ENCODE measurements at regions not wholly inside any gene's neighbourhood (a gene's known extent, or its start where the extent isn't known, plus 50 kb on each side); places are given as distances from the start of the nearest gene placed in this dataset.
"Not testable (repeated sequence)": the region's sequence is repeated elsewhere in the genome, so short reads cannot be mapped to it uniquely, and the experiment has no call there.

GRCh38 chr7:120064565-120064964 lies 208.4 kb upstream of the KCND2 start:
- no peak overlapping the region for H3K4me3 Mint-ChIP-seq
- POLR2A ChIA-PET = no interaction called here
- Histone ChIP-seq H3K36me3 (ENCODE audit: insufficient read depth, low read length) (no peaks in the 10 kb centered on the region), H3K4me1 (ENCODE audit: insufficient read depth, low read length) (no peaks in the 10 kb centered on the region), H3K27me3 (ENCODE audit: insufficient read depth, low read length, poor library complexity, severe bottlenecking) (no peaks in the 10 kb centered on the region), H3K27ac (ENCODE audit: low read depth, low read length) (no peak overlapping the region), H3K4me3 (ENCODE audit: low read length) (no peak overlapping the region), H3K9me3 (ENCODE audit: low read length) (no peaks in the 10 kb centered on the region)
- no peaks in the 10 kb centered on the region for H3K4me1 Mint-ChIP-seq
- H3K27me3 Mint-ChIP-seq = no peaks in the 10 kb centered on the region
- H3K9me3 Mint-ChIP-seq = peaks cover 3 to 27% (median 16%) of the 10 kb centered on the region in 5 donors
- DNase-seq = no peak
- H3K27ac Mint-ChIP-seq = no peak overlapping the region
- CTCF ChIA-PET = no interaction called here
- no peaks in the 10 kb centered on the region for H3K36me3 Mint-ChIP-seq

- DNase-seq; H3K4me1 ChIP-seq (ENCODE audit: insufficient read depth, low read length); H3K27me3 Mint-ChIP-seq; H3K4me3 Mint-ChIP-seq; H3K27me3 ChIP-seq (ENCODE audit: insufficient read depth, low read length, poor library complexity, severe bottlenecking); H3K9me3 ChIP-seq (ENCODE audit: low read length); H3K27ac ChIP-seq (ENCODE audit: low read depth, low read length); POLR2A ChIA-PET; H3K36me3 Mint-ChIP-seq; H3K4me3 ChIP-seq (ENCODE audit: low read length); H3K27ac Mint-ChIP-seq; H3K4me1 Mint-ChIP-seq; CTCF ChIA-PET; H3K36me3 ChIP-seq (ENCODE audit: insufficient read depth, low read length): not testable (repeated sequence)
- H3K9me3 Mint-ChIP-seq = peaks cover 4 to 30% (median 19%) of the 10 kb centered on the region in 5 donors
Measured at GRCh38 chr7:120066898-120067297, 206.1 kb upstream of the KCND2 start.

GRCh38 chr7:120070201-120070600 lies 202.8 kb upstream of the KCND2 start:
- H3K27ac ChIP-seq (ENCODE audit: low read depth, low read length) = no peak overlapping the region
- no peaks in the 10 kb centered on the region for H3K4me1 ChIP-seq (ENCODE audit: insufficient read depth, low read length)
- H3K4me3 ChIP-seq (ENCODE audit: low read length) = no peak overlapping the region
- no peaks in the 10 kb centered on the region for H3K4me1 Mint-ChIP-seq
- H3K36me3 Mint-ChIP-seq = no peaks in the 10 kb centered on the region
- H3K4me3 Mint-ChIP-seq = no peak overlapping the region
- no peaks in the 10 kb centered on the region for H3K36me3 ChIP-seq (ENCODE audit: insufficient read depth, low read length)
- POLR2A ChIA-PET = no interaction called here
- no peaks in the 10 kb centered on the region for H3K27me3 Mint-ChIP-seq
- CTCF ChIA-PET = no interaction called here
- H3K9me3 ChIP-seq (ENCODE audit: low read length) = no peaks in the 10 kb centered on the region
- H3K9me3 Mint-ChIP-seq = peaks cover 7 to 38% (median 16%) of the 10 kb centered on the region in 5 donors
- H3K27ac Mint-ChIP-seq = no peak overlapping the region
- DNase-seq = no peak
- no peaks in the 10 kb centered on the region for H3K27me3 ChIP-seq (ENCODE audit: insufficient read depth, low read length, poor library complexity, severe bottlenecking)

- Histone ChIP-seq H3K27ac (ENCODE audit: low read depth, low read length) (no peak overlapping the region), H3K4me1 (ENCODE audit: insufficient read depth, low read length) (no peaks in the 10 kb centered on the region), H3K9me3 (ENCODE audit: low read length) (no peaks in the 10 kb centered on the region), H3K27me3 (ENCODE audit: insufficient read depth, low read length, poor library complexity, severe bottlenecking) (no peaks in the 10 kb centered on the region), H3K4me3 (ENCODE audit: low read length) (no peak overlapping the region), H3K36me3 (ENCODE audit: insufficient read depth, low read length) (no peaks in the 10 kb centered on the region)
- ChIA-PET CTCF (no interaction called here), POLR2A (no interaction called here)
- DNase-seq = no peak
- H3K4me1 Mint-ChIP-seq = no peaks in the 10 kb centered on the region
- peaks cover 1 to 21% (median 7%) of the 10 kb centered on the region in 5 donors for H3K9me3 Mint-ChIP-seq
- no peak overlapping the region for H3K4me3 Mint-ChIP-seq
- H3K27ac Mint-ChIP-seq = no peak overlapping the region
- H3K36me3 Mint-ChIP-seq = no peaks in the 10 kb centered on the region
- H3K27me3 Mint-ChIP-seq = no peaks in the 10 kb centered on the region
Measured at GRCh38 chr7:120077777-120078176, 195.2 kb upstream of the KCND2 start.

GRCh38 chr7:120079022-120079421 lies 194.0 kb upstream of the KCND2 start:
- DNase-seq = no peak
- no peak overlapping the region for H3K4me3 ChIP-seq (ENCODE audit: low read length)
- no peak overlapping the region for H3K27ac ChIP-seq (ENCODE audit: low read depth, low read length)
- H3K27me3 ChIP-seq (ENCODE audit: insufficient read depth, low read length, poor library complexity, severe bottlenecking) = no peaks in the 10 kb centered on the region
- ChIA-PET POLR2A (no interaction called here), CTCF (no interaction called here)
- no peaks in the 10 kb centered on the region for H3K9me3 ChIP-seq (ENCODE audit: low read length)
- Mint-ChIP-seq H3K27me3 (no peaks in the 10 kb centered on the region), H3K9me3 (peaks cover 1 to 19% (median 7%) of the 10 kb centered on the region in 5 donors), H3K4me1 (no peaks in the 10 kb centered on the region), H3K36me3 (no peaks in the 10 kb centered on the region), H3K4me3 (no peak overlapping the region), H3K27ac (no peak overlapping the region)
- no peaks in the 10 kb centered on the region for H3K36me3 ChIP-seq (ENCODE audit: insufficient read depth, low read length)
- H3K4me1 ChIP-seq (ENCODE audit: insufficient read depth, low read length) = no peaks in the 10 kb centered on the region

GRCh38 chr7:120079704-120080103 lies 193.3 kb upstream of the KCND2 start:
- Histone ChIP-seq H3K9me3 (ENCODE audit: low read length) (no peaks in the 10 kb centered on the region), H3K4me3 (ENCODE audit: low read length) (no peak overlapping the region), H3K27me3 (ENCODE audit: insufficient read depth, low read length, poor library complexity, severe bottlenecking) (no peaks in the 10 kb centered on the region), H3K36me3 (ENCODE audit: insufficient read depth, low read length) (no peaks in the 10 kb centered on the region), H3K4me1 (ENCODE audit: insufficient read depth, low read length) (no peaks in the 10 kb centered on the region), H3K27ac (ENCODE audit: low read depth, low read length) (no peak overlapping the region)
- DNase-seq = no peak
- no peaks in the 10 kb centered on the region for H3K36me3 Mint-ChIP-seq
- ChIA-PET POLR2A (no interaction called here), CTCF (no interaction called here)
- H3K4me3 Mint-ChIP-seq = no peak overlapping the region
- no peaks in the 10 kb centered on the region for H3K4me1 Mint-ChIP-seq
- H3K9me3 Mint-ChIP-seq = peaks cover 1 to 18% (median 7%) of the 10 kb centered on the region in 5 donors
- no peaks in the 10 kb centered on the region for H3K27me3 Mint-ChIP-seq
- no peak overlapping the region for H3K27ac Mint-ChIP-seq

GRCh38 chr7:120086468-120086867 lies 186.5 kb upstream of the KCND2 start:
- H3K27me3 Mint-ChIP-seq, POLR2A ChIA-PET: not testable (repeated sequence)

GRCh38 chr7:120089968-120090367 lies 183.0 kb upstream of the KCND2 start:
- H3K9me3 Mint-ChIP-seq = peaks cover 4 to 17% (median 10%) of the 10 kb centered on the region in 5 donors
- no peaks in the 10 kb centered on the region for H3K36me3 ChIP-seq (ENCODE audit: insufficient read depth, low read length)
- no peak overlapping the region for H3K4me3 Mint-ChIP-seq
- no peaks in the 10 kb centered on the region for H3K27me3 ChIP-seq (ENCODE audit: insufficient read depth, low read length, poor library complexity, severe bottlenecking)
- H3K27ac Mint-ChIP-seq = no peak overlapping the region
- no peaks in the 10 kb centered on the region for H3K4me1 Mint-ChIP-seq
- DNase-seq = no peak
- no peaks in the 10 kb centered on the region for H3K36me3 Mint-ChIP-seq
- no peaks in the 10 kb centered on the region for H3K9me3 ChIP-seq (ENCODE audit: low read length)
- H3K4me1 ChIP-seq (ENCODE audit: insufficient read depth, low read length) = no peaks in the 10 kb centered on the region
- ChIA-PET CTCF (no interaction called here), POLR2A (no interaction called here)
- H3K27ac ChIP-seq (ENCODE audit: low read depth, low read length) = no peak overlapping the region
- H3K4me3 ChIP-seq (ENCODE audit: low read length) = no peak overlapping the region
- H3K27me3 Mint-ChIP-seq = no peaks in the 10 kb centered on the region

More at GRCh38 chr7:120086468-120086867, 186.5 kb upstream of the KCND2 start:
- H3K27me3 ChIP-seq (ENCODE audit: insufficient read depth, low read length, poor library complexity, severe bottlenecking); H3K9me3 ChIP-seq (ENCODE audit: low read length); H3K36me3 ChIP-seq (ENCODE audit: insufficient read depth, low read length); H3K27ac Mint-ChIP-seq; H3K4me1 ChIP-seq (ENCODE audit: insufficient read depth, low read length); H3K4me3 ChIP-seq (ENCODE audit: low read length); H3K4me3 Mint-ChIP-seq; H3K27ac ChIP-seq (ENCODE audit: low read depth, low read length); H3K36me3 Mint-ChIP-seq; DNase-seq; H3K4me1 Mint-ChIP-seq; CTCF ChIA-PET: not testable (repeated sequence)
- H3K9me3 Mint-ChIP-seq = peaks cover 6 to 15% (median 9%) of the 10 kb centered on the region in 5 donors

GRCh38 chr7:120091807-120092206 lies 181.2 kb upstream of the KCND2 start:
- H3K9me3 ChIP-seq (ENCODE audit: low read length) = no peaks in the 10 kb centered on the region
- H3K4me3 ChIP-seq (ENCODE audit: low read length) = no peak overlapping the region
- H3K4me1 Mint-ChIP-seq = no peaks in the 10 kb centered on the region
- no peaks in the 10 kb centered on the region for H3K27me3 Mint-ChIP-seq
- ChIA-PET CTCF (no interaction called here), POLR2A (no interaction called here)
- DNase-seq = no peak
- H3K27ac Mint-ChIP-seq = no peak overlapping the region
- H3K36me3 Mint-ChIP-seq = no peaks in the 10 kb centered on the region
- H3K4me3 Mint-ChIP-seq = no peak overlapping the region
- H3K9me3 Mint-ChIP-seq = peaks cover 4 to 27% (median 8%) of the 10 kb centered on the region in 5 donors
- H3K4me1 ChIP-seq (ENCODE audit: insufficient read depth, low read length) = no peaks in the 10 kb centered on the region
- H3K27ac ChIP-seq (ENCODE audit: low read depth, low read length) = no peak overlapping the region
- H3K27me3 ChIP-seq (ENCODE audit: insufficient read depth, low read length, poor library complexity, severe bottlenecking) = no peaks in the 10 kb centered on the region
- no peaks in the 10 kb centered on the region for H3K36me3 ChIP-seq (ENCODE audit: insufficient read depth, low read length)

All from CD8-positive, alpha-beta memory T cell (primary cell).